OCI-LY1 (cell line): ENCODE measurements at regions not wholly inside any gene's neighbourhood (a gene's known extent, or its start where the extent isn't known, plus 50 kb on each side); places are given as distances from the start of the nearest gene placed in this dataset.

Experiments used
- H2AFZ ChIP-seq: fragments of 200-600 bp; sonication (generic), shearing (Covaris generic); 2 replicates; pipeline ENCODE4 v1.6.0; 2014; ENCODE audit warnings: antibody characterized with exemption, mild to moderate bottlenecking, low read length
- H3F3A ChIP-seq: fragments of 200-600 bp; sonication (generic), shearing (Covaris generic); 2 replicates; pipeline ENCODE4 v1.6.0; 2014; ENCODE audit warnings: mild to moderate bottlenecking, antibody characterized with exemption, low read length, moderate library complexity; ENCODE audit not compliant: insufficient read depth
- H3K27ac ChIP-seq: fragments of 200-600 bp; sonication (generic); 2 replicates; pipeline ENCODE4 v1.5.1; 2014; ENCODE audit warnings: low read length, mixed run types, mild to moderate bottlenecking, low read depth; ENCODE audit not compliant: poor library complexity, severe bottlenecking
- H3K27me3 ChIP-seq: fragments of 200-600 bp; sonication (generic); 2 replicates; pipeline ENCODE4 v1.6.0; 2014; ENCODE audit warnings: antibody characterized with exemption, mild to moderate bottlenecking, low read length, moderate library complexity; ENCODE audit not compliant: insufficient read depth
- H3K36me3 ChIP-seq: fragments of 200-600 bp; sonication (generic); 2 replicates; pipeline ENCODE4 v1.6.1; 2014; ENCODE audit warnings: mild to moderate bottlenecking, antibody characterized with exemption, low read length, moderate library complexity, mixed read lengths; ENCODE audit not compliant: insufficient read depth
- H3K4me1 ChIP-seq: fragments of 200-600 bp; sonication (generic); 2 replicates; pipeline ENCODE4 v1.5.1; 2014; ENCODE audit warnings: mild to moderate bottlenecking, low read length, moderate library complexity; ENCODE audit not compliant: insufficient read depth, severe bottlenecking
- H3K4me2 ChIP-seq: fragments of 200-600 bp; sonication (generic), shearing (Covaris generic); 2 replicates; pipeline ENCODE4 v1.6.1; 2014; ENCODE audit warnings: low read length
- H3K4me3 ChIP-seq: fragments of 200-600 bp; sonication (generic); 2 replicates; pipeline ENCODE4 v1.5.1; 2014; ENCODE audit warnings: low read length, low read depth, mild to moderate bottlenecking, mixed read lengths; ENCODE audit not compliant: poor library complexity, severe bottlenecking
- H3K79me2 ChIP-seq: fragments of 200-600 bp; shearing (Covaris generic); 2 replicates; pipeline ENCODE4 v1.6.1; 2016; ENCODE audit warnings: mixed run types, low read length, mixed read lengths; ENCODE audit not compliant: insufficient read depth
- H3K9ac ChIP-seq: fragments of 200-600 bp; sonication (generic), shearing (Covaris generic); 2 replicates; pipeline ENCODE4 v1.6.1; 2014; ENCODE audit warnings: mild to moderate bottlenecking, low read length, mixed read lengths
- H3K9me2 ChIP-seq: fragments of 200-600 bp; sonication (generic), shearing (Covaris generic); 2 replicates; pipeline ENCODE4 v1.6.1; 2014; ENCODE audit warnings: low read depth, mild to moderate bottlenecking, low read length, mixed read lengths
- H3K9me3 ChIP-seq: fragments of 200-600 bp; shearing (Covaris generic); 2 replicates; pipeline ENCODE4 v1.6.1; 2014; ENCODE audit warnings: low read length, mixed read lengths
- H4K20me1 ChIP-seq: fragments of 200-600 bp; sonication (generic), shearing (Covaris generic); 2 replicates; pipeline ENCODE4 v1.6.0; 2016; ENCODE audit warnings: mild to moderate bottlenecking, low read length; ENCODE audit not compliant: insufficient read depth
- CTCF ChIP-seq: fragments of 200-600 bp; sonication (generic), shearing (Covaris generic); IDR thresholded peaks from 2 replicates; pipeline ENCODE4 v1.5.1; 2017; ENCODE audit warnings: mild to moderate bottlenecking, antibody characterized with exemption, low read length, moderate library complexity, mixed read lengths
- EZH2 ChIP-seq: fragments of 200-600 bp; sonication (generic), shearing (Covaris generic); IDR thresholded peaks from 2 replicates; pipeline ENCODE4 v1.8.0; 2017; ENCODE audit warnings: borderline replicate concordance, mixed run types, mild to moderate bottlenecking, antibody characterized with exemption, low read length, moderate library complexity, mixed read lengths

DNA sequence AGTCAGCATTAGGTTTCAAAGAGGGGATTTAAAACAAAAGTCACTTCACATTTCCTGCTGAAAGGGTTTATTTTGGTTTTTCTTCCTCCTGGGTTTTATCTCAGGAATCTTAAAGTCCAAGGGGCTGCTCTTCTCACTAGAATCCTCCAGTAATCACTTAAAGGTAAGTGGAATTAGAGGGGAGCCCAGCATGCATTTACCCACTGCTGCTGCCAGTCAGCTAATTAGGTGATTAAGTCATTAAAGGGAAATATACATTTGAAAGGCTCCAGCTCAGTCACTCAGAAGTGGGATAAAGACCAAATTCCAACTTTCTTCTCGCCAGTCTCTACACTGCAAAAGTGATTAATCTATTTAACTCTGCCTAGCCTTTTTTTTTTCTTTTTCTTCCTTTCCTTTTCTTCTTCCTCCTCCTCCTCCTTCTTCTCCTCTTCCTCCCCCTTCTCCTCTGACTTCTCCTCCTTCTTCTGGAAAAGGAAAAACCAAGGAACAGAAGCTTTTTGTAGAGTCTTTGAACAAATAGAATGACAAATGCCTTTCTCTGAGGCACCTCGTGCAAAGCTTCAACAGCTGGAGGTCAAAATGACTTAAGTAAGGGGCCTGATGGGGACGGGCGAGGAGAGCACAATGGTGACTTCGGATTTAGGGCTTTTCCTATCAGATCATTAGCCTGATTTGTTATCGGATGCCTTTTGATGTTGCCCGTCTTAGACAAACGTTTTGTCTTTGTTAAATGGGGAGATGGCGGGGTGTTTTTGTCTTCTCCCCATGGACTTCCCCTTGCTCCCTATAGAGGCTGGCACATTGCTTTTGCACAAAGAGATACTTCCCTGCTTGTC, 617.6 kb downstream of the IRX1 start:
- Histone ChIP-seq H4K20me1 (no peaks in the 10 kb centered on the region), H3K9ac (no peak overlapping the region), H3K9me3 (no peaks in the 10 kb centered on the region), H2AFZ (no peak overlapping the region), H3K4me3 (no peak overlapping the region), H3K79me2 (no peaks in the 10 kb centered on the region), H3K4me1 (no peaks in the 10 kb centered on the region), H3K4me2 (no peak overlapping the region), H3K9me2 (no peaks in the 10 kb centered on the region), H3F3A (no peaks in the 10 kb centered on the region), H3K36me3 (no peaks in the 10 kb centered on the region), H3K27me3 (no peaks in the 10 kb centered on the region), H3K27ac (no peak overlapping the region)
- no peak for TF ChIP-seq CTCF
- no peak for TF ChIP-seq EZH2

DNA sequence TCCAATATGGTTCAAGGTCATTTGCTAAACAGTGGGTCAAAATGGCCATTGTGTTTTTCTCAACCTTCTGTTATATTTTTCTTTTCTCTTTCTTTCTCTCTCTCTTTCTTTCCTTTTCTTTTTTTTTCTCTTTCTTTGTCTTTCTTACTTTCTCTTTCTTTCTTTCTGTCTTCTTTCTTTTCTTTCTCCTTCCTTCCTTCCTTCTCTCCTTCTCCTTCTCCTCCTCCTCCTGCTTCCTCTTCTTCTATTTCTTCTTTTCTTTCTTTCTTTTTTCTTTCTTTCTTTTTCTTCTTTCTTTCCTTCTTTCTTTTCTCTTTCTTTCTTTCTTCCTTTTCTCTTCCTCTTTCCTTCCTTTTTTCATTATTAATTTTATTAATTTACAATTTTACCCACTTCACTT, 619.5 kb downstream of the IRX1 start:
- no peaks in the 10 kb centered on the region for H3F3A ChIP-seq
- H3K9ac ChIP-seq, result no peak overlapping the region
- no peaks in the 10 kb centered on the region for H3K9me2 ChIP-seq
- no peak overlapping the region for H3K27ac ChIP-seq
- no peaks in the 10 kb centered on the region for H3K9me3 ChIP-seq
- no peaks in the 10 kb centered on the region for H3K4me1 ChIP-seq
- no peaks in the 10 kb centered on the region for H4K20me1 ChIP-seq
- no peak overlapping the region for H3K4me2 ChIP-seq
- H3K79me2 ChIP-seq, result no peaks in the 10 kb centered on the region
- H3K4me3 ChIP-seq, result no peak overlapping the region
- no peaks in the 10 kb centered on the region for H3K27me3 ChIP-seq
- no peak overlapping the region for H2AFZ ChIP-seq
- TF ChIP-seq CTCF, result no peak
- no peak for TF ChIP-seq EZH2
- H3K36me3 ChIP-seq, result no peaks in the 10 kb centered on the region

DNA sequence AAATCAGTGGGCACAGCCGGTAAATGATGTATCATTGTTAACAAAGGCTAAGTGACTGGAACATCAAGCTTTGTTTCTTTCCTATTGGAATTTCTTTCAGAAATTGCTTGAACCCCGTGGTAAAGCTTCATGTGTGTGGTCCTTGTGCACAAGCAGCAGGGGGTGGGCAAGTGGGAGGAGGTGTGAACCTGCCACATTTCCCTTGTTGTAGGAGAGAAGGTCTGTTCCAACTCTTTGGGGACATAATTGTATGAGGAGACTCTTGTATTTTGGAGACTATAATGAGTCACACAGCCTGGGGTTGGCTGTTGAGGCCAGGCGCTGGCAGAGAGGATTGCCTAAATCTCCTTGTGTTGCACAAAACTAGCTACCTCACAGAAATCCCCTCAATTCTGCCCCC, 620.5 kb downstream of the IRX1 start:
- Histone ChIP-seq H3K79me2 (no peaks in the 10 kb centered on the region), H3K4me3 (no peak overlapping the region), H3F3A (no peaks in the 10 kb centered on the region), H3K27me3 (no peaks in the 10 kb centered on the region), H3K27ac (no peak overlapping the region), H3K9ac (no peak overlapping the region), H3K4me2 (no peak overlapping the region), H3K4me1 (no peaks in the 10 kb centered on the region), H3K9me2 (no peaks in the 10 kb centered on the region), H2AFZ (no peak overlapping the region), H3K9me3 (no peaks in the 10 kb centered on the region), H4K20me1 (no peaks in the 10 kb centered on the region), H3K36me3 (no peaks in the 10 kb centered on the region)
- TF ChIP-seq CTCF, result no peak
- no peak for TF ChIP-seq EZH2
